Mesendoderm (in vitro differentiated cells): ENCODE measurements at regions not wholly inside any gene's neighbourhood (a gene's known extent, or its start where the extent isn't known, plus 50 kb on each side); places are given as distances from the start of the nearest gene placed in this dataset.

Experiments used
- DNase-seq: peaks from one replicate; pipeline ENCODE4 v3.0.0; 2013
- H2AK5ac ChIP-seq: 2 replicates; pipeline ENCODE4 v1.6.1; 2013; ENCODE audit warnings: low read length, inconsistent platforms
- H2BK120ac ChIP-seq: 2 replicates; pipeline ENCODE4 v1.6.1; 2013; ENCODE audit warnings: low read depth, mild to moderate bottlenecking, low read length, moderate library complexity, mixed read lengths
- H2BK15ac ChIP-seq: replicated peaks from 2 replicates; pipeline ENCODE4 v1.6.1; 2013; ENCODE audit warnings: low read depth, mild to moderate bottlenecking, moderate library complexity
- H2BK5ac ChIP-seq: 2 replicates; pipeline ENCODE4 v1.6.1; 2013; ENCODE audit warnings: low read length, inconsistent platforms
- H3K18ac ChIP-seq: 2 replicates; pipeline ENCODE4 v1.6.1; 2013; ENCODE audit warnings: mild to moderate bottlenecking, low read length, mixed read lengths
- H3K23ac ChIP-seq: one replicate; pipeline ENCODE4 v1.6.1; 2013; ENCODE audit warnings: low read length
- H3K27ac ChIP-seq: 2 replicates; pipeline ENCODE4 v1.5.1; 2013; ENCODE audit warnings: low read depth, mild to moderate bottlenecking, inconsistent platforms, low read length, moderate library complexity
- H3K27me3 ChIP-seq: 2 replicates; pipeline ENCODE4 v1.6.1; 2013; ENCODE audit warnings: low read length, control low read depth, mild to moderate bottlenecking, inconsistent platforms; ENCODE audit not compliant: insufficient read depth, poor library complexity
- H3K36me3 ChIP-seq: 2 replicates; pipeline ENCODE4 v1.6.1; 2013; ENCODE audit warnings: low read length, inconsistent platforms; ENCODE audit not compliant: control insufficient read depth, insufficient read depth
- H3K4ac ChIP-seq: one replicate; pipeline ENCODE4 v1.6.1; 2013; ENCODE audit warnings: low read depth, mild to moderate bottlenecking, low read length, moderate library complexity
- H3K4me1 ChIP-seq: 2 replicates; pipeline ENCODE4 v1.6.1; 2013; ENCODE audit warnings: low read depth, low read length, inconsistent platforms; ENCODE audit not compliant: control insufficient read depth
- H3K4me2 ChIP-seq: 2 replicates; pipeline ENCODE4 v1.6.1; 2013; ENCODE audit warnings: low read length
- H3K4me3 ChIP-seq: 2 replicates; pipeline ENCODE4 v1.5.1; 2013; ENCODE audit warnings: mild to moderate bottlenecking, low read length
- H3K56ac ChIP-seq: one replicate; pipeline ENCODE4 v1.6.1; 2013; ENCODE audit warnings: low read length
- H3K79me1 ChIP-seq: 2 replicates; pipeline ENCODE4 v1.6.1; 2013; ENCODE audit warnings: low read length, inconsistent platforms
- H3K79me2 ChIP-seq: 2 replicates; pipeline ENCODE4 v1.6.1; 2013; ENCODE audit warnings: mild to moderate bottlenecking, low read length; ENCODE audit not compliant: control insufficient read depth, insufficient read depth
- H3K9ac ChIP-seq: 2 replicates; pipeline ENCODE4 v1.6.1; 2013; ENCODE audit warnings: low read length, inconsistent platforms
- H4K5ac ChIP-seq: one replicate; pipeline ENCODE4 v1.6.1; 2013; ENCODE audit warnings: low read length
- H4K8ac ChIP-seq: one replicate; pipeline ENCODE4 v1.6.1; 2013; ENCODE audit warnings: low read depth, mild to moderate bottlenecking, control low read depth, low read length, moderate library complexity
- WGBS: extraction: QIAGEN DNeasy Blood & Tissue Kit; methylation state at CpG from one replicate; pipeline ENCODE4 v1.1.7; 2013; ENCODE audit warnings: low lambda C conversion rate, missing lambda C conversion rate; ENCODE audit not compliant: insufficient coverage; ENCODE audit errors: extremely low coverage; 5-methylcytosine and 5-hydroxymethylcytosine counted together

DNA sequence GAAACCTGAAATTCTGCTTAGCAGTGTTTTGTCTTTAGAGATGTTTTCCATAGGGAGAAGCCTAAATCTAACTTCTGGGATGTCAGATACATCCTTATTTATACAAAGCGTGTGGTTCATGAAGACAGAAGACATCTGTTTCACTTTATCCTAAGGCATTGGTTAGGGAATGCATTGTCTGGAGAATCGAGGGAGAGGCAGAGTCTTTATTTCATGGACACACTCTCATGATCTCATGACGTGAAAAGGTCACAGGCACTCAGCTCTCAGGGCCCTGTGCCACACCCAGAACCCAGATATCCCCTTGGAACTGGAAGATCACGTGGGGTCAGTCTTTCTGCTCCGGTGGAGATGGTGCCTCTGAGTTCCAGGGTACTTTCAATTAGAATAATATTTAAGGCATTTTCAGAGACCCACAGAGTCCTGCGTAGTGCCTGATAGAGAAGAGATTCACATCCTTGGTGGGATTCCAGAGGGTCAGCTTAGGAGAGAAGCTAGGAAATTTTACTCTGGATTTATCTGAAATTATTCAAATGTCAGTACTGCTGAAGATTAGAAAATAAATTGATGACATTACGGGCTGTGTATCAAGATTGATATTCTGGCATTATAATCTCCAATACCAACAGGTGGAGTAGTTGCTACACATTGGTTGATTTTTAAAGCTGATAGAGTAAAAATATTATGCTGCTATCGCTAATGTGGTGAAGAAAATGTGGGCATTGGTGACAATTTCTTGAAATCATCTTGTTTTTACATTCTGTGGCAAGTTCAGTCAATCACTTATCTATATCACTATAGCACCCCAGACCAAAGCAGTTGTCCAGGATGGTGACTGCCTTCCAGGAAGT, 378.3 kb downstream of the MTRR start:
- Histone ChIP-seq H3K4me1 (peaks cover 2% of the 10 kb centered on the region), H3K18ac (no peak overlapping the region), H3K23ac (no peak overlapping the region), H3K27me3 (no peaks in the 10 kb centered on the region), H3K36me3 (no peaks in the 10 kb centered on the region), H2BK120ac (no peak overlapping the region), H3K56ac (no peak overlapping the region), H3K4me3 (no peak overlapping the region), H3K4me2 (no peak overlapping the region), H4K8ac (no peak overlapping the region), H3K9ac (no peak overlapping the region), H2BK5ac (no peak overlapping the region), H3K79me2 (no peaks in the 10 kb centered on the region), H2AK5ac (no peak overlapping the region), H2BK15ac (no peak overlapping the region), H3K27ac (no peak overlapping the region), H4K5ac (no peak overlapping the region), H3K79me1 (no peaks in the 10 kb centered on the region), H3K4ac (no peak overlapping the region)
- no CpG with 5 or more reads among the region's 8 CpGs for WGBS
- no peak for DNase-seq

GRCh38 chr5:8253376-8253775, 384.4 kb downstream of the MTRR start:
- Histone ChIP-seq H2BK5ac (no peak overlapping the region), H3K23ac (no peak overlapping the region), H2AK5ac (no peak overlapping the region), H3K18ac (no peak overlapping the region), H3K36me3 (no peaks in the 10 kb centered on the region), H3K4me1 (peaks cover 2% of the 10 kb centered on the region), H3K4me3 (no peak overlapping the region), H3K27me3 (no peaks in the 10 kb centered on the region), H2BK120ac (no peak overlapping the region), H3K56ac (no peak overlapping the region), H3K9ac (no peak overlapping the region), H3K4ac (no peak overlapping the region), H2BK15ac (no peak overlapping the region), H4K8ac (no peak overlapping the region), H3K79me2 (no peaks in the 10 kb centered on the region), H3K79me1 (no peaks in the 10 kb centered on the region), H4K5ac (no peak overlapping the region), H3K4me2 (no peak overlapping the region), H3K27ac (no peak overlapping the region)
- DNase-seq = no peak

DNA sequence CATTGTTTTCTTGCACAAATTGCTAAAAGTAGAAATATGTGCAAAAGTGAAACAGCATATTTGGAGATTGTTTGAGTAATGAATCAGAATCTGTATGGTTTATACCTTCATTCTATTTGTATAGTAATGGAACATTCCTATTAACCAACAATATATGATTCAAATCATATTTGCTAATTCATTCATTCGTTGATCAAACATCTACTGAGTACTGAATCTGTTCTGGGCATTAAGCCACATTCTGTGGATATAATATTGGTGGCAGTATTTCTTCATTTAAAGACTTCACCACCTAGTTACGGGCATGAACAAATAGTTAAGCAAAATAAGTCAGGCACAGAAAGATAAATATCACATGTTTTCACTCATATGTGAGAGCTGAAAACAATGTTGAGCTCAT, 385.7 kb downstream of the MTRR start:
- no CpG with 5 or more reads among the region's 2 CpGs for WGBS

DNA sequence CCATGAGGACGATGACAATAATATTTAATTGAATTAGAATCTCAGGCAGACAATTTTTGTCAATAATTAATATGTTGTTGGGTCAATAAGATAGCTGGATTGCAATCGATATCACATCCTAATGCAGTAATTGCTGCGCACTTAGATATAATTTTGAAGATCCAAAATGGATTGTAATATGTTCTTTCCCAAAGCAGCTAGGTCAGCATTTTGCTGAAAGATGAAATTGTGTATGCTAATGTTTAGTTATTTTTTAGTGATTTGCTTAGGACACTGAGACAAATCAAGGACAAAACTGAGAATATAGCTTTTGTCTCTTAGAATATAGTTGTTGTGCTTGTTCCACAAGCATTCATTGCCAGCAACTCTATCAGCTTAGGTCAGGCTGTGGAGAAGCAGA, 389.9 kb downstream of the MTRR start:
- no peak overlapping the region for H3K56ac ChIP-seq
- H3K23ac ChIP-seq = no peak overlapping the region
- DNase-seq = no peak
- no peaks in the 10 kb centered on the region for H3K79me1 ChIP-seq
- H2BK5ac ChIP-seq = no peak overlapping the region
- no peak overlapping the region for H2BK120ac ChIP-seq
- H3K27me3 ChIP-seq = no peaks in the 10 kb centered on the region
- no peak overlapping the region for H3K4ac ChIP-seq
- H3K4me3 ChIP-seq = no peak overlapping the region
- no peaks in the 10 kb centered on the region for H3K36me3 ChIP-seq
- no peak overlapping the region for H3K18ac ChIP-seq
- no peaks in the 10 kb centered on the region for H3K79me2 ChIP-seq
- H2AK5ac ChIP-seq = no peak overlapping the region
- H3K4me1 ChIP-seq = no peaks in the 10 kb centered on the region
- H3K9ac ChIP-seq = no peak overlapping the region
- no peak overlapping the region for H3K27ac ChIP-seq
- no peak overlapping the region for H2BK15ac ChIP-seq
- no peak overlapping the region for H4K8ac ChIP-seq
- H4K5ac ChIP-seq = no peak overlapping the region
- WGBS = no CpG with 5 or more reads among the region's 3 CpGs
- H3K4me2 ChIP-seq = no peak overlapping the region

More for the DNA sequence above, 385.7 kb downstream of the MTRR start:
- no peak overlapping the region for H3K4ac ChIP-seq
- no peaks in the 10 kb centered on the region for H3K27me3 ChIP-seq
- no peak overlapping the region for H2BK5ac ChIP-seq
- no peak overlapping the region for H3K18ac ChIP-seq
- H3K23ac ChIP-seq = no peak overlapping the region
- H3K9ac ChIP-seq = no peak overlapping the region
- H3K79me1 ChIP-seq = no peaks in the 10 kb centered on the region
- H3K4me1 ChIP-seq = no peaks in the 10 kb centered on the region
- no peak overlapping the region for H3K27ac ChIP-seq
- H2AK5ac ChIP-seq = no peak overlapping the region
- H3K56ac ChIP-seq = no peak overlapping the region
- H2BK120ac ChIP-seq = no peak overlapping the region
- H4K8ac ChIP-seq = no peak overlapping the region
- H3K36me3 ChIP-seq = no peaks in the 10 kb centered on the region
- no peak overlapping the region for H4K5ac ChIP-seq
- no peak overlapping the region for H3K4me3 ChIP-seq
- H3K79me2 ChIP-seq = no peaks in the 10 kb centered on the region
- no peak overlapping the region for H3K4me2 ChIP-seq
- H2BK15ac ChIP-seq = no peak overlapping the region
- DNase-seq = no peak

- Histone ChIP-seq H2BK5ac (no peak overlapping the region), H3K18ac (no peak overlapping the region), H3K9ac (no peak overlapping the region), H2BK120ac (no peak overlapping the region), H3K79me1 (no peaks in the 10 kb centered on the region), H3K4me2 (no peak overlapping the region), H3K27me3 (no peaks in the 10 kb centered on the region), H3K79me2 (no peaks in the 10 kb centered on the region), H3K4me1 (no peaks in the 10 kb centered on the region), H3K4me3 (no peak overlapping the region), H4K8ac (no peak overlapping the region), H3K4ac (no peak overlapping the region), H3K23ac (no peak overlapping the region), H3K27ac (no peak overlapping the region), H4K5ac (no peak overlapping the region), H2AK5ac (no peak overlapping the region), H2BK15ac (no peak overlapping the region), H3K56ac (no peak overlapping the region), H3K36me3 (no peaks in the 10 kb centered on the region)
- no peak for DNase-seq
- WGBS = no CpG with 5 or more reads among the region's 2 CpGs
Measured at GRCh38 chr5:8270246-8270645, 401.3 kb downstream of the MTRR start.
